ENCODE measurements at regions not wholly inside any gene's neighbourhood (a gene's known extent, or its start where the extent isn't known, plus 50 kb on each side); places are given as distances from the start of the nearest gene placed in this dataset.
A peak's percentile ranks its signal among the peaks of the same experiment; 100 is the strongest.

DNA sequence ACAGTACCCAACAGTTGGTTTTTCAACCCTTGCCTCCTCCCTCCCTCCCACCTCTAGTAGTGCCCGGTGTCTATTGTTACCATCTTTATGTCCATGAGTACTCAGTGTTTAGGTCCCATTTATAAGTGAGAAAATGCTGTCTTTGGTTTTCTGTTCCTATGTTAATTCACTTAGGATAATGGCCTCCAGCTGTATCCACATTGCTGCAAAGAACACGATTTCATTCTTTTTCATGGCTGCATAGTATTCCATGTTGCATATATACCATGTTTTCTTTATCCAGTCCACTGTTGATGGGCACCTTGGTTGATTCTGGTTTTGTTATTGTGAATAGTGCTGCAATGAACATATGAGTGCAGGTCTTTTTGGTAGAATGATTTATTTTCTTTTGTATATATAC lies 631.3 kb downstream of the MED13L start:
- no peak for DNase-seq (ENCODE audit: low spot score)

DNA sequence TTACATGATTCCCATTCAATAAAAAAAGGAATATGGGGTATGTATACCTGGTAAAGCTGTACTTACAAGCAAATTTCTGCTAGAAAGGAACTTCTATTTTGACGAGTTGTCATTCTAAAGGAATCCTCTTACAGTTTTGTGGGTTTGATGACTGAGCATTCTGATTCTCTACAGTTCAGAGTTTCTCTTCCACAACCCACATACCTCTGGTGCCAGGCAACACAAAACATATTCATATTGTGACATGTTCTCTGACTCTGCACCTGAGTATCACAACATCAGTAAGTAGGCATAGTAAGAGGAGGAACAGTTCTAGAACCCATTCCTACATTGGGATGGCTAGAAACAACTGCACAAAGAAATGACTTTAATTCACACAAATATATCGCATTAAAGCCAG lies 636.6 kb downstream of the MED13L start:
- DNase-seq (ENCODE audit: low spot score), result no peak

DNA sequence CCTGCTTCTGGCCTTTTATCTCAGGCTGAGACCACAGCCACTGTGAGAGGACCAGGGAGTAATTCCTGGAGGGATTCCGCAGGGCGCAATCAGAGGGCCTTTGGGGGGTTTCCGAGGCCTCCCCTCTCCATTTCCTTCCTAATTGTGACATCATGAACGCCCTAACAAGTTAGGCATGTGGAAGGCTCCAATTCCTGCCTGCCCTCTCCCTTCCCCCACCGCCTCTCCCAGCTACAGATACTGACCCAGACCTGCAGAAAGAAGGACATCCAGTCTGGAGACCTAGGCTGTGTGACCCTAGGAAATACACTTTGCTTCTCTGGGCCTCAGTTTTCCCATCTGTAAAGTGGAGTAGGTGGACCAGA lies 637.9 kb downstream of the MED13L start:
- DNase-seq (ENCODE audit: low spot score), result no peak

DNA sequence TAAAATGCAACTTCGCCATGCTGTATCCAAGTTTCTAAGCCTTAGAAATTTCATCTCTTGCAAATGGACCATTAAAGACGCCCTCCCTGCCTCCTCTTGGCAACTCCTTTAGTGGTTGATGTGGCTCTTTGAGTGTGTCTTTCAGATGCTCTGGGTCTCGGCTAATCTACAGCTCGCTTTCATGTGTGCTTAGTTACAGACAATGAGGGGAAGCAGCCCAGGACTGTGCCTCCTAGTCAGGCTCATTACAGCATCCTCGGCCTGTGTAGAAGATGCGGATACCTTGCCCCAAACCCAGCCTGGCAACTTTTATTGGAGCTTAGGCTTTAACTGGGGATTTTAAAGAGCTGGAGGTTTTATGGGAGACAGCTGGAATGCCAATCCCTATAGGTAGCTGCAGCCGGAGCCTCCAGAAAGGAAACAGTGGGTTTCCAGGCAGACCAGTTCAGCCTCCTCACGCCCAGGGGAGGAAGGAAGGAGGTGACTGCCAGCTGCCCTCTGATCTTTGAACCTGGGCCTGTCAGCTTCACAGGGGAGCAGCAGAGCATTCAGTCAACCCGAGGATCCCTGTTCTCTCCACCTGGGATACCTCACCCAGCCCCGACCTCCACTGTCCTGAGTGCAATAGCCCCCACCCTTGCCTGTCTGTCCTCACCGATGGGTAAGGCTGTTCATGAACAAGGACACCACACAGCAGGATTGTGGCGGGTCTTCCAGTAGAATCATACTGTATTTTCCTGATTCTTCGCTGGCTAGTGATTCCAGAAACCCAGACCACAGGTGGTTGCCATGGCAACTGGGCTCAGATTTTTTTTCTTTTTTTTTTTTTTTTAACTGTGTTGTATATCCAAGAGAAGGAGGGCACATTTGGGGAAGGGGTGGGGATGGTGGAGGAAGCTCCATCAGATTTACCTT lies 638.5 kb downstream of the MED13L start:
- DNase-seq (ENCODE audit: low spot score), result no peak

DNA sequence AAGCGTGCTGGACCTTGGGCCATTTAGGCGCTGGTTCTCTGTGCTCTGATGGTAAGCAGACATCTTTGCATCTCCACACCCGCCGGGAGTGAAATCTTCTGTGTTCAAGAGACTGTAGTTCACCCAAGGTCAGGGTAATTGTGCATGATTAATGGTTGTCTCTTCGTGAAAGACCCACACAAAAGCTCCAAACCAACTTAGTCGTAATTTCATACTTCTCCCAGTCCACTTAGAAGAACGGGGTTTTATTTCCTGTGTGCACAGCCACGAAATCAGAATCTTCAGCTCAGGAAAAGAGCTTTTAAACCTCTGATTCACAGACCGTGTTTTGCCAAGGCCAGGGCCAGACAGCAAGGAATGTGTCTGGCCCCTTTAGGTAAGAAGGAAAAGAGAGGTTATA lies 640.9 kb downstream of the MED13L start:
- DNase-seq (ENCODE audit: low spot score), result no peak

- no peak for DNase-seq (ENCODE audit: low spot score)
These were observed 645.2 kb downstream of the MED13L start for GRCh38 chr12:115632308-115632707.

DNA sequence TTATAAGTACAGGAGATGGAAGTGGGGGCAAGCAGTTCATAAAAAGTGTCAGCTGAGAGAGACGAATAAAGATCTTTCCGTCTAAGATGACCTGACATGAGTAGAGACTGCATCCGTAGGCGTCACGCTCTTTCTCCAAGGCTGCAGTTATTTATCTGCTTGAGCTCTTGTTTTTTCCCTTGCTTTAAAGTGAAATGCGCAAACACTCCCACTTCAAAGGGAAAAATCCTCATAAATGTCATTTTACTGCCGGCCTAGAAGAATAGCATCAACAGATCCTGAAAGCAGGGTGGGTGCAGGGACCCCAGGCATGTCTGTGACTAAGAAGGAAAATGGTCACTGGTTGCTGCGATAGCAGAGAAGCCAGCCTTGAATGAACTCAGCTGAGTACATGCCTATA lies 647.4 kb downstream of the MED13L start:
- no peak for DNase-seq (ENCODE audit: low spot score)

- DNase-seq (ENCODE audit: low spot score), result no peak
These were observed 651.3 kb downstream of the MED13L start for GRCh38 chr12:115626210-115626609.

DNA sequence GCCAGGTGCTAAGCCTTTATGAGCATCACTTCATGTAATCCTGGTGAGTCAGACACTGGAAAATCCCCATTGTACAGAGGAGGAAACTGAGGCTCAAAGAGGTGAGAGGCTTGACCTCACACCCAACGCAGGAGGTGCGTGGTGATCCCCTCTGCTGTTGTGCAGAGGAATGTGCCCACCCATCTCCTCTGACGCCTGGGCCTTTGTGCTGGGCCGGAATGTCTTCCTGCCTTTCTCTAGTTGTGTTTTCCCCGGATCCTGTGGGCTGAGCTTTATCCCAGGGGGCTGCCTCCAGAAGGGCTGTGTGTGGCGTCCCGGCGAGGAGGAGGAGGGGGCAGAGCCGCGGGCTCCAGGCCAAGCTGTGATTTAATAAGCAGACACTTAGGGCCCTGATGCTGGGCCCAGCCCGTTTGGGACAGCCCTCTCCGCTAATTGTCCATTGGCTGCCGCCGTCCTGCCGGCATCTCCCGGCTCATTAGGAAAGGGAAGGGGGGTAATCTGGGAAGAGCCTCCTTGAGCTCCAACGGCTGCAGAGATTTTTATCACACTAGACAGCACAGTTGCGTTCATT lies 653.6 kb downstream of the MED13L start:
- DNase-seq (ENCODE audit: low spot score), result no peak

GRCh38 chr12:115623275-115623674 lies 654.2 kb downstream of the MED13L start:
- DNase-seq (ENCODE audit: low spot score), result no peak

DNA sequence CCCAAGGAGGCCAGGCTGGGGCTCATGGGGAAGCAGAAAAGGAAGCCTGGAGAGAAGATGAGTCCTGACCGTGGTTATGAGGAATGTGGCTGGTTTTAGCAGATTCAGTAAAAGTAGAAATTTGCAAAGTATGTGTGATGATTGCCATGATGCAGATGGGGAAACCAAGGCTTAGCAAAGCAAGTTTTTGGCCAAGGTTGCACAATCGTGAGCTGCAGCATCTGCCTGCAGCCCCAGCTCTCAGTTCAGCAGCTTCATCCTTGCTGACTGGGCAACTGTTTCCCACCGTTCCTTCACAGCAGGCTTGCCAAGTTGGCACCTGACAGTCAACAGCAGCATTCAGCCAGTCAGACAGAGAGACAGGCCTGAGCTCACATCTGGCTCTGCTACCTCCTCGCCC lies 656.7 kb downstream of the MED13L start:
- no peak for DNase-seq (ENCODE audit: low spot score)

DNA sequence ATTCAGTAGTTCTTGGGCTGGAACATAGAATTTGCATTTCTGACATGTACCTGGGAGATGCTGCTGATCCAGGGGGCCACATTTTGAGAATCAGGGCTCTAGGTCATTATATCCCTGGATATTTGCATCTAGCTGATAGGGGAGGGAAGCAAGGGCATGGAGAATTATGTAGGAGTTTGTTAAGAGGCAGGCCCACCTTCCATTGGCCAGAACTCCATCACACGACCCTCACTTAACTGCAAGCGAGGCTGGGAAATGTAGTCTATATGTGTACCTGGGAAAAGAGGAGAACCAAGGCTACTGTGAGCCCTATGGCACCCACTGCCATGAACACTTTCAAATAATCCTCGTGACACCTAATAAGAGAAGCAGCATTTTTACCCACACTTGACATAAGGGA lies 657.6 kb downstream of the MED13L start:
- no peak for DNase-seq (ENCODE audit: low spot score)

DNA sequence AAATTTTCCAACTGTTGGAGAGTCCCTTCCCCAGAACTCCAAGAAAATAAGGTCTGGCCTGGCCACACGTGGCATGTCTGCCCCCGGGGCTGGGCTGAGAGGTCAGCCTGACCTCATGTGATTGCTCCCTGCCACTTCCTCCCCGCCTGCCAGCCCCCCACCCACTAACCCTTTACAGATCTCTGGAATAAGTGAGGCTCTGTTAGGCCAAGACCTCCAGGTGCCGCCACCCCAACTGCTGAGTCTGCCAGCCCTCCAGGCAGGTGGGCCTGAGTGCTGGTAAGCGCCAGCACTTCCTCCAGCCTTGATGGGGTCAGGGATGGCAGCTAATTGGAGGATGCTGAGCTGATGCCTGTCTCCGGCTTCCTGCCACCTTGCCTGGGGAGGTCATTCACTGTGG lies 658.4 kb downstream of the MED13L start:
- DNase-seq (ENCODE audit: low spot score), result no peak

- no peak for DNase-seq (ENCODE audit: low spot score)
These were observed 659.4 kb downstream of the MED13L start for GRCh38 chr12:115618105-115618504.

GRCh38 chr12:115617391-115617790 lies 660.1 kb downstream of the MED13L start:
- no peak for DNase-seq (ENCODE audit: low spot score)

- DNase-seq (ENCODE audit: low spot score), result no peak
These were observed 666.0 kb downstream of the MED13L start for GRCh38 chr12:115611477-115611876.

- no peak for DNase-seq (ENCODE audit: low spot score)
These were observed 668.1 kb downstream of the MED13L start for GRCh38 chr12:115609347-115609746.

GRCh38 chr12:115606040-115606439 lies 671.5 kb downstream of the MED13L start:
- no peak for DNase-seq (ENCODE audit: low spot score)

GRCh38 chr12:115598871-115599811 lies 678.4 kb downstream of the MED13L start:
- DNase-seq (ENCODE audit: low spot score), result peak; percentile 66

DNA sequence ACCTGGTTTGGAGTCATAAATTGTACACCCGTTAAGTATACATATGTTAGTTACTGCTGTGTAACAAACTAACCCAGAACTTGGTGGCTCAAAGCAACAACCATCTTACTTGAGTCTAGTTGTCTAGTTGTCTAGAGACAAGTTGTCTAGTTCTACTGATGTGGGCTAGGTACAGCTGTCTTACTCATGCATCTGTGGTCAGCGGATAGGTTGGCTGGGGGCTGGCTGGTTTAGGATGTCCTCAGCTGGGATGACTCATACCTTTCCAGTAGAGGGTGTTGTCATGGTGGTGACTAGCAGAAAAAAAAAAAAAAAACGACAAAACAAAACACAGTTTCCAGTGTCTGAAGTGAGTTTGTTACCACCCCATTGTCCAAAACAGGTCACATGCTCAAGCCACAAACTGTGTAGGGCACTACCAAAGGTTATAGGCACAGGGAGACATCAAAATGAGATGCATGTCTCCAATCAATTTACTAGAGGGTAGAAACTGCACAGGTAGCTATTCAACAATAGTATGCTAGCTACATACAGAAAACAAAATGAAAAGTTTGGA lies 680.3 kb downstream of the MED13L start:
- no peak for DNase-seq (ENCODE audit: low spot score)

- DNase-seq (ENCODE audit: low spot score), result no peak
These were observed 689.4 kb downstream of the MED13L start for GRCh38 chr12:115588131-115588530.

DNA sequence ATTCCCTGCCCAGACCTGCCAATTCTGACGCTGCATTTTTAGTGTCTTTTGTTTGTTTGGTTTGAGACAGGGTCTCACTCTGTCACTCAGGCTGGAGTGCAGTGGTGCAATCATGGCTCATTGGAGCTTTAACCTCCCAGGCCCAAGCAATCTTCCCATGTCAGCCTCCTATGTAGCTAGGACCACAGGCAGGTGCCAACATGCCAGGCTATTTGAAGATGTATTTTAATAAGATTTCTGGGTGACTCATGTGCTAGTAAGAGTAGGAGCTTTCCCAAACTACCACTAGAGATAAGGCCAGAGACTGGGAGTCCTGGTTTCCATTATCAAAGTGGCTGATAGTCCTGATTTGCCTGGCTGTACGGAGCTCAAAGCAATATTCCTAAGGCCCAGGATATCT lies 693.3 kb downstream of the MED13L start:
- DNase-seq (ENCODE audit: low spot score), result no peak

All from putamen (tissue), 1 donor.